Retina (tissue), 1 donor: ENCODE measurements at regions not wholly inside any gene's neighbourhood (a gene's known extent, or its start where the extent isn't known, plus 50 kb on each side); places are given as distances from the start of the nearest gene placed in this dataset.

ENCODE experiments used
- DNase-seq: peaks from one replicate; pipeline ENCODE4 v3.0.0-alpha.2; 2016

- no peak for DNase-seq
These were observed 218.9 kb upstream of the CDKN3 start for GRCh38 chr14:54177641-54178621.

- DNase-seq = no peak
These were observed 214.3 kb upstream of the CDKN3 start for GRCh38 chr14:54182419-54183045.

- peak; percentile 15 for DNase-seq
These were observed 209.7 kb upstream of the CDKN3 start for GRCh38 chr14:54186821-54187763.

- peak; percentile 15 for DNase-seq
These were observed 208.6 kb upstream of the CDKN3 start for GRCh38 chr14:54188064-54188666.

GRCh38 chr14:54189333-54189732 lies 207.5 kb upstream of the CDKN3 start:
- DNase-seq = no peak

GRCh38 chr14:54189748-54190354 lies 207.0 kb upstream of the CDKN3 start:
- no peak for DNase-seq

- DNase-seq = no peak
These were observed 205.0 kb upstream of the CDKN3 start for GRCh38 chr14:54191846-54192245.

GRCh38 chr14:54192610-54193009 lies 204.2 kb upstream of the CDKN3 start:
- no peak for DNase-seq

- no peak for DNase-seq
These were observed 202.9 kb upstream of the CDKN3 start for GRCh38 chr14:54193871-54194270.

GRCh38 chr14:54194501-54194900 lies 202.3 kb upstream of the CDKN3 start:
- DNase-seq = no peak

- no peak for DNase-seq
These were observed 199.4 kb upstream of the CDKN3 start for GRCh38 chr14:54197369-54197768.

- no peak for DNase-seq
These were observed 196.1 kb upstream of the CDKN3 start for GRCh38 chr14:54200726-54201125.

- no peak for DNase-seq
These were observed 194.5 kb upstream of the CDKN3 start for GRCh38 chr14:54202288-54202687.

- DNase-seq = no peak
These were observed 190.3 kb upstream of the CDKN3 start for GRCh38 chr14:54206516-54206915.

- no peak for DNase-seq
These were observed 189.7 kb upstream of the CDKN3 start for GRCh38 chr14:54207075-54207474.

- DNase-seq = no peak
These were observed 189.0 kb upstream of the CDKN3 start for GRCh38 chr14:54207476-54208462.

- DNase-seq = no peak
These were observed 188.1 kb upstream of the CDKN3 start for GRCh38 chr14:54208751-54209150.

GRCh38 chr14:54209511-54210250 lies 187.1 kb upstream of the CDKN3 start:
- DNase-seq = no peak

GRCh38 chr14:54211551-54212308 lies 185.1 kb upstream of the CDKN3 start:
- no peak for DNase-seq
